NOMO-1 treated with dmso at 0.1 percent for 144 hours (cell line): ENCODE measurements at regions not wholly inside any gene's neighbourhood (a gene's known extent, or its start where the extent isn't known, plus 50 kb on each side); places are given as distances from the start of the nearest gene placed in this dataset.
"Not testable (repeated sequence)": the region's sequence is repeated elsewhere in the genome, so short reads cannot be mapped to it uniquely, and the experiment has no call there.

ENCODE experiments used
- DNase-seq: peaks from one replicate; lab custom pipeline; 2025; ENCODE audit not compliant: unreplicated experiment; lab: John Stamatoyannopoulos, UW

DNA sequence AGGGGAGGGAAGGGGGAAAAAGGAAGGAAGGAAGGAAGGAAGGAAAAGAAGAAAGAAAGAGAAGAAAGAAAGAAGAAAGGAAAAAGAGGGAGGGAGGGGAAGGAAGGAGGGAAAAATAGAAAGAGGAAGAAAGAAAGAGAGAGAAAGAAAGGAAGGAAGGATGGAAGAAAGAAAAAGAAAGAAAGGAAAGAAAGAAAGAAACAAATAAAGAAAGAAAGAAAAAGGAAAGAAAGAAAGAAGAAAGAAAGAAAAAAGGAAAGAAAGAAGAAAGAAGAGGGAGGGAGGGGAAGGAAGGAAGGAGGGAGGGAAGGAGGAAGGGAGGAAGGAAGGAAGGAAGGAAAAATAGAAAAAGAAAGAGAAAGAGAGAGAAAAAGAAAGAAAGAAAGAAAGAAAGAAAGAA, 315.8 kb upstream of the PIK3C3 start:
- no peak for DNase-seq

DNA sequence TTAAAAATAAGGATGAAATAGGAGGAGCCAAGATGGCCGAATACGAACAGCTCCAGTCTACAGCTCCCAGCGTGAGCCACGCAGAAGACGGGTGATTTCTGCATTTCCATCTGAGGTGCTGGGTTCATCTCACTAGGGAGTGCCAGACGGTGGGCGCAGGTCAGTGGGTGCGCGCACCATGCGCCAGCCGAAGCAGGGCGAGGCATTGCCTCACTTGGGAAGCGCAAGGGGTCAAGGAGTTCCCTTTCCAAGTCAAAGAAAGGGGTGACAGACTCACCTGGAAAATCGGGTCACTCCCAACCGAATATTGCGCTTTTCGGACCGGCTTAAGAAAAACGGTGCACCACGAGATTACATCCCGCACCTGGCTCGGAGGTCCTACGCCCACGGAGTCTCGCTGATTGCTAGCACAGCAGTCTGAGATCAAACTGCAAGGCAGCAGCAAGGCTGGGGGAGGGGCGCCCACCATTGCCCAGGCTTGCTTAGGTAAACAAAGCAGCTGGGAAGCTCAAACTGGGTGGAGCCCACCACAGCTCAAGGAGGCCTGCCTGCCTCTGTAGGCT, 323.2 kb upstream of the PIK3C3 start:
- not testable (repeated sequence) for DNase-seq

DNA sequence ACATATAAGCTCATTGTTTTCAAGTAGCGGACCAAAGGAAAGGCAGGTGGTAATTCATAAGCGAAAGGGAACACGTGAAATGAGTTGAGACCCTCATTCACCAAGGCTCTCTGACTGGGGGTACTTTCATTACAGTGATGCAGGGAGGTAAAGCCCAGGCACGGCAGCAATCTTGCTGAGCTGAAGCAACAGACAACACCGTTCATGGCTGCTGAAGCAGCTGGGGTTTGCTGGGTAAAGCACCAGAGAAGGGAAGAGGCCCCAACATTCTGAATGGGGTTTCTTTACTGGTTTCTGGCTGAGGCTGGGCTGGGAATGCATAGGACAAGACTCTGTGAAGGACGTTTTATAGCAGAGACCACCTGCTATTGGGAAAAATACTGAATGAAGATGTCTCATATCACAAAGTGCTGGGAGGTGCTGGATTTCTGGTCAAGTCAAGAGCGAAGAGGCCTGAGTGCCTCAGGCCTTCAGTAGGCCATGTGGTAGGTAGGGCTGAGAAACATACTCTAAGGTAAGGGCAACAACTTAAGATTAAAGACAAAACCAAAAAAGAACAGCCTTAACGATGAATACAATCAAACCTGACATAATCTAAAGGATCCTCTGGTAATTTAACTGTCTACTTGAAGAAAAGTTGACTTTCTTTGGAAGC, 324.7 kb upstream of the PIK3C3 start:
- no peak for DNase-seq

DNA sequence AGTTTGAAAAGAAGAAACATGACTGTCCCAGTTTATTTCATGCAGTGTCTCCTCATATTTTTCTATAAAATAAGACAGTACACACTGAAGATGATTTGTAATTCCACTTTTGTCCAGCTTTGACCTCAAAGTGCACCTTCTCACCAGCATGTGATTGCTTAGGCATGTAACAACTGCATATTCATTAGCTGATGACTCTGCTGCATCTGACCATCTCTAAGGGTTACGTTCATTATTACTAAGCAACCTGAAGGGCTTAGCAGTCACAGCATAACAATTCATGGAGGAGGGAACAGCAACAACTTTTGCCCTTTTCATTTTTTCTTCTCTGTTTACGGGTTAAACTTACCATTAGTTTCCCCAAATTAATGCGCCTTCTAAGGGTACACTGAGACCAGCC, 330.6 kb upstream of the PIK3C3 start:
- no peak for DNase-seq

DNA sequence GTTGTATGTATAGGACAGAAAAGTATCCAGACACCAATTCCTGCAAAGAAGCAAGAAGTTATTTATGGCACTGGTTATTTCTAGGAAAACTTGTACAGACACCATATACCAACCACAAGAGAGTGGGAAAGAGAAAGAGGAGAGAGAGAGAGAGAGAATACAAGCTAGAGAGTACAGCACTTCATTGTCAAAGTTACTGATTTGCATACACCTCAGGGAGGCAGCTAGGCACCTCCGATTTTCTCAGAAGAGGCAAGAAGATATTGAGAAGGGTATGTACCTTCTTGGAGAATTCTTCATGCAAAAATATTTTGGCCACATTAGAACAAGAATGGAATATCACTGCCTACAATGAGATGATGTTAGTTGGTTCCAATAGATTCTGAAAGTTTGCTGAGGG, 333.9 kb upstream of the PIK3C3 start:
- DNase-seq = no peak

DNA sequence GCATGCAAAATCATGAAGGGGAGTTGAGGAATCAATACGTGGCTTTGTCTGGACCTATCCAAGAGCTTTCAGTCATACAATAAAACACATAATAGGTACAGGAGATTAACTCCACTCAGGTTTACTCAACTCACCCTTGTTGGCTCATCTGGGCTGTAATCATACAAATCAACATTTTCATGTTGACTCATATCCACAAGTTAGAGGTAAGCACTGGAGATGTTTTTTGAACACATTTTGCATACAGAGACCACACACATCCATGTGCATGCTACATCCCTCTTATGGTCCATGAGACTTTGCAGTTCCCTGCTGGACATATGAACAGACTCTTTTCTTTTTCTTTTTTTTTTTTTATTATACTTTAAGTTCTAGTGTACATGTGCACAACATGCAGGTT, 336.9 kb upstream of the PIK3C3 start:
- no peak for DNase-seq

DNA sequence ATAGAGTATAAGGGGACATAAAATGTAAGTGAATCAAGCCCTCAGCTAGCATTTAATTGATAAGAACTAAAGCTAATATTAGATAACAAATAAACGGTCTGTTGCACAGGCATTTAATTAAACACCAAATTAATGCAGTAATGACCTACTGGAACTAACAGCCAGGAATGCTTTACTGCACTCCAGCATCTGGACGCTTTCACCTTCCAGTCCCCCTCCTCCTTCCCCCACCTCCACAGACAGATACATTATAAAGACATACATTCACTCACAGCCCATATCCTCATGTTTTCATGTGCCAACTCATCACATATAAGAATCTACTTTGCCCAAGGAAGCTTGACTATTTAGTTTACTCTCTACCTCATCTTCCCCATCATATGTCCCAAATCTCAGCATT, 337.4 kb upstream of the PIK3C3 start:
- DNase-seq = no peak

DNA sequence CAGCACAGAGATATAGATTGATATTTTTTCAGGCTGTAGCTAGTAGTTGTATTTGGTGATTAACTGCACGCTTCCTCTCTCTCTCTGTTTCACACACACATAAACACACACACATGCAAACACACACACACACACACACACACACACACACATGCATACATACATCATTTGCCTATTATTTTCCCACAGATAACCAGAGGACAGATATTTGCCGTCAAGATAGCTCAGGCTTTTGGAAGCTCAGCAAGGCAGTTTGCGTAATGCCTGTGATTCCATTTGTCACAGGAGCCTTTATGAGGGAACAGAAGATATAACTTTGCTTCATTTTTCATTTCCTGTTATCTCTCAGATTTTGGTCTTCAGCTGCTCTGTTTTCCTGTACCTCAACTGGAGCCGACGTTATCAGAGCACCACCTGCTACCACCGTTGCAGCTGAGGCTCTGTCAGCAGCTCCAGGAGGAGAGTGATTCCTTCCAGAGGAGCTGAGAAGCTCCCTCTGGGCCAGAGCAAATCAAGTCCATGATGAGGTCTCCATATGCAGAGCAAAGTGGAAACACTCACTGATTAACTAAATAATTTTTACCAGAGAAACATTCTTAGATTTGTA, 341.9 kb upstream of the PIK3C3 start:
- no peak for DNase-seq

DNA sequence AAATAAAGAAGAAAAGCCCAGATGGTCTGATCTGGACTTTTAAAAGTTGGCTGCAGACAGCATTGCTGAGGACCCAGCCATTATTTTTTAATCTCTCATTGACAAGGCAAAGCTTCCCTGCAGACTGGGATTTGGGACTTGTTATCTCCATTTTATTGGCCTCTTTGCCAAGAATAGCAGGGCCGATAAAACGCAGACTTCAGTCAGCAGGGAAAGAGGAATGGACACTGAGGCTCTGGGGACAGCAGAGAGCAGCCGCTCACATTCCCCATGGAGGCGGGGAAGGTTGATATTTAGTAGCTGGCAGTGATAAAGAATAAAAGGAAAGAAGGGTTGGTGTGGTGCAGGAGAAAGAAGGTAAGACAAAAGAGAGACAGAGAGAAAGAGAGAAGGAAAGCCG, 350.1 kb upstream of the PIK3C3 start:
- no peak for DNase-seq

DNA sequence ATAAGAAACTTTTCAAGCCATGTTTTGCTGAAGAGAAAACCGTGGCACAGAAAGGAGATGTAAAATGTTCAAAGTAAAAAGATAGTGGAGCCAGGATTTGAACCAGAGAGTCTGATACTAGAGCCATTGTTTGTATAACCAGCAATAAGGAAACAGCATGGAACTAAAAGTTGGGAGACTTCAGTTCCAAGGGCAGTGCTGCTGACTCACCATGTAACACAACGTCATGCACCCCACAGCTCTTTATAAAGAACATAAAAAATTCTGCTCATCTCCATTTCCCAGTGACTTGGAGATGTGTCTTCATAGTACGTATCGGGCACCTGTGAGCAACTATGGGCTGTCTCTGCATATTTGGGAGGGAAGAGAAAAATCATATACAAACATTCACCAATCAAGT, 353.0 kb upstream of the PIK3C3 start:
- no peak for DNase-seq

DNA sequence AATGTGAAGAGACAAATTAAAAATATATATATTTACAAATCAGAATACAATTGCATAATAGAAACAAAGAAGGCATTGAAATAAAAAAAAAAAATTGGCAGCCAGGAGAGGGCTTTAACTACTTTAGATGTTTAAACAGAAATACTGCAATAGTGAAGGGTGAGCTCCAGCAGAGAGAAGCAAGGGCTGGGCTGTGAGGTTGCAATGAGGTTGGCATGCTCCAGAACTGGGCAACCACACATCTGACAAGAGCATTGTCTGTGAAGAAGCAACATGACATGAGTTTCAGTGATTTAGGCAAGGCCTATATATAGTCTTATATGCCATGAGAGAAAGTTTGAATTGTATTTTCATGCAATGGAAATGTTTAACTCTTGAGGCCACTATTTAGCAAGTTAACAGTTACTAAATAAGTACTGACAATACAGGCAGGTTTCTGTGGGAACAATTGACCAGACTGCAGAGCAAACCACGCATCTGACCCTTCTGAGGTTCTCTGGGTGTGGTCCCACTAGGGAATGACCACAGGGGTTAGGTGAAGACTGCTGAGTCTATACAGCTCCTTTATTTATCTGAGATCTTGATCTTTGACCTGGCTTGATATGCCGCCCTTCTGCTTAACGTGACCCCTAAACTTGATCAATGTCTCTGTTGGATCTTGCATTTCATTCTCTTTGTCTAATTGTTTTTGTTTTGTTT, 354.2 kb upstream of the PIK3C3 start:
- no peak for DNase-seq

DNA sequence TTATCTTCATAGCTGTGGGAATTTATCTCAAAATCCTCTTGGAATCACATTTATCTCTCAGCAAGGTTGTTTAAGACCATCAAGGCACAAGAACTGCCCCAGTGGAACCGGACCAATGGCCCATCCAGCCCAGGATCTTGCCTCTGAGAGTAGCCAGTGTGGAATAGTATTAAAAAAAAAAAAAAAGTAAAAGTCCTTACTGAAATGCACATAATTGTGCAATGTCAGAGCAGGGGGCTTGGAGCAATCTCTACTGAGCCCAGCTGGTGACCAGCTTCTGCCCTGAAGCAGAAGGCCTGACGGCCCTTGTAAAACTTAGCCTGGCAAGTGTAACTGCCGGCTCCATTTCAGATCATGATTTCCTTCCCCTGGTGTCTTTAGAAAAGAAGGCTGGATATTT, 355.6 kb upstream of the PIK3C3 start:
- DNase-seq = no peak

DNA sequence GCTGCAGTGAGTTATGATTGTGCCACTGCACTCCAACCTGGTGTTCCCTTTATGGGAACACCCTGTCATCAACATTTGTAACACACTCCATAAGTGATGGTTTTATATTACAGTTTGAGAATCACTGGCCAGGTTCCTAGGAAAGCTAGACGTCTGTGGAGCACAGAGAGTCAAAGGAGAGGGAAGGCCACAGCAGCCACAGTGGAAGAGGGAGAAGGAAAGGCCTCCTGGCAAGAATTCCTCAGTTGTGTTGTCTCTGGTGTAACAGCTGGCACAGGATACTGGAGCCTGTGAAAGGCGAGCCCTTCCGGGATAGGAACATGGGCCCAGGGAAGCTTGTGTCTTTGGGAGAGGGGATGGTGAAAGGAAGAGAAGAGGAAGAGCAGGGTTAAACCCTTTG, 360.5 kb upstream of the PIK3C3 start:
- no peak for DNase-seq

DNA sequence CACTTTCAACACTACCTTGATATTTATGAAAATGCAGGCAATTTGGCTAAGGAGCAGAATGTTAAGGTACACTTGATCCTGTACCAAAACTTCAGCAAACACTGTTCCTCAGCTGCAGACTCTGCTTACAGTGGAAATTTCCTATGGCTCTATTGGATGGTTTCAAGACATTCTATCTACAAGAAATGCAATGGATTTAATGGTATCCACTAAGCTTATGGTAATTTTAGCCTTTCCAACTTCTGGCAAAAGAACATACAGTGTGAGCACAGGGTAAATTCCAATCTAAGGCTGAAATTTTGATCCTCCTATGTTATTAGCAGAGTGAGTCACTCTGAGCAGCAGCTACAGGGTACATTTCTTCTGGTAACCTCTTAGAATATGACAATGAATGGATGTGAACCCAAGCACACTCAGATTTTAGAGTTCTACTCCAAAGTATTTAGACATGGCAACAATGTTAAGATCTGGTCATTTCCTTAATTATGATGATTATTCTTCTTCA, 361.8 kb upstream of the PIK3C3 start:
- DNase-seq = no peak

DNA sequence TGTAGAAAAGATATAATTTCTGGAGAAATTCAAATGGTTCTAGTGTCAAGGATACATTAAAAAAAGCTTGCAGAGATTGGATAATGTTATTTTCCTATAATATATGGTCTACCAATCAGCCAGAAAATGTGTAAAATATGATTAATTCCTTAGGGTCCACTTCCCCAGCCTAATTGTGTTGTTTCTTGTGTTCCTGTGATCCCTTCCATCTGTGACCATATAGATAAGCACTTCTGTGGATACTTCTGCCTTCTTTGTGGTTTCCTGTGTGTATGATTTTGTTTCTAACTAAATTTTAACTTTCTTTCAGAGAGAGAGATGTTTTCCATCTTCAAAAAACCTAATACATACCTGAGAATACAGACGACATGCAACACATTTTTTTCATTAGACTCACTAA, 367.1 kb upstream of the PIK3C3 start:
- DNase-seq = no peak

DNA sequence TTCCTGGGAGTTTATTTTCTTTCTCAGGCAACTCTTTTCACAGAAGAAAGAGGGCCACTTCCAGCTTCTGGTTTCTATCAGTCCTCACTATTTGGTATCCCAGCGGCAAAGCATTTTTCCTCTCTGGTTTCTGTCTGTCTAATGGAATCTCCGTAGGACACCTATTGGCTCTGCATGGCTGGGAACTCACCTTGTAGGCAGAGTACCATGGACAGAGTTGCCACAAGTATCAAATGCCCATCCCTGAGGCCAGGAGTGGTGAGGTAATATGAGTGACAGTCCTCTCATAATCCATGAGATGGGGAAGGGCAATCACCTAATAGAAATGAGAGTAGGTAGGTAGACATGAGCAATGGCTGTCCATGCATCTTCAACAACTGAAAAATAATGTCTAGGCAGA, 369.5 kb upstream of the PIK3C3 start:
- DNase-seq = no peak

DNA sequence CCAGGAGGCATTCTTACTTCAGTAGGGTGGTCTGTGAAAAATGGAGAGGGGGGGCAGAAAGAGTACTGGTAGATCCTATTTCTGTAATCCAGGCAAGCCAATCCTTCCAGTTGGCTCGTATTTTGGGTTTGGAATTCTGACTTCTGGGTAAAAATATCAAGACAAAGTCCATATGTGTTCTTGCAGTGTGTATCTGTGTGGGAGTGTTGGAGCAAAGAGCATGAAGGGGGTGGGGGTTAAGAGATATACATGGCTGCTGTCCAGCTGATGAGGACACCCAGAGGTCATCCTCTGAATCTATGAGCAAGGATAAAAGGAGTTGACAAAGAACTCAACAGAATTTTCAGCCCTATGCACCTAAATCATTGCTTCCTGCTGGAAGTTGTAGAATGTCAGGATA, 375.8 kb upstream of the PIK3C3 start:
- DNase-seq = no peak

DNA sequence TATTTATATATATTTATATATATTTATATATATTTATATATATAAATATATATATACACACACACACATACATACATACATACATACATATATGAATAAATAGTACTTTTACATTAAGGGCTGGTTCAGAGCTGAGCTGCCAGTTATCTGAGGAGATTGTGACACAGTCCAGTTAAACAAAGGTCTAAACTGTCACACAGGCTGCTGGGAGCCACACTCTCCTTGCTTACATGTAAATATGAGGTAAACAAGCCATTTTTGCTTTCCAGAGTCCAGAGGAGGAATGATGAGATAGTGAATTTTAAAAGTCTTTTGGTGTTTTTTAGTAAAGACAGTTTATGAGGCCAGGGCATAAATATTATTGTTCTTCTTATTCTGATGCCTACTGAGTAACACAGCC, 377.5 kb upstream of the PIK3C3 start:
- DNase-seq = no peak

DNA sequence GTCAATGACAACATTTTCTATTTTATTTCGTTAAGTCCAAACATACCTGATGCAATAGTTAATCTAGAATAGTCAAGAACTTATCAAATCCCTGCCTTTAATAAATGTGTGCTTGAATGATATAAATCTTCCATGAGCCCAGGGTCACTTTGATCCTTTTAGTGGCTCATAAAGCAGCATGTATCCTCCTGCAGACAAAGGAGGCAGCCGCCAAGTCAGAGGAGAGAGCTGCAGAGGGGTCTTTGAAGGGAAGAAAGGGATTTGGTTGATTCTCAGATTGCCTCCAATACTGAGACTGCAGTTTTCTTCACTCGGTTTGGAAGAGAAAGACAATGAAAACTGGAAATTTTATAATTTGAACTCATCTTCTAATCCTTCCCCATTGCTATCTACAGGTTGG, 378.4 kb upstream of the PIK3C3 start:
- DNase-seq = no peak

DNA sequence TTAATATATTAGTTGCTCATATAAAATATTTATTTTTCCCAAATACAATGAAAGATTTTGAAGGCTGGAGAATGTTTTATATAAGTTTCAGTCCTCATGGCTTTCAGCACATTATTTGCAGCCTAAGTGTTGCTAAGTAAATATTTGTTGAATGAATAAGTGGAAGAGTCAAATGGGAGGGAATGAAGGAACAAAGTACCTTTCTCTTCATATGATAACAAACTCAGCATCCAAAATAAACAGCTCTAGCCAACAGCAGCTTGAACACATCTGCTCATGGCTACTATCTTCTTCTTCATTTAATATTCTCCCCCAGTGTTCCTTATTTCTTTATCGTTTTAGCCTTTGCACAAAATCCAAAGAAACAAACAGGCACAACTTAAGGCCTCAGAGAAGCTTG, 385.2 kb upstream of the PIK3C3 start:
- DNase-seq = no peak

DNA sequence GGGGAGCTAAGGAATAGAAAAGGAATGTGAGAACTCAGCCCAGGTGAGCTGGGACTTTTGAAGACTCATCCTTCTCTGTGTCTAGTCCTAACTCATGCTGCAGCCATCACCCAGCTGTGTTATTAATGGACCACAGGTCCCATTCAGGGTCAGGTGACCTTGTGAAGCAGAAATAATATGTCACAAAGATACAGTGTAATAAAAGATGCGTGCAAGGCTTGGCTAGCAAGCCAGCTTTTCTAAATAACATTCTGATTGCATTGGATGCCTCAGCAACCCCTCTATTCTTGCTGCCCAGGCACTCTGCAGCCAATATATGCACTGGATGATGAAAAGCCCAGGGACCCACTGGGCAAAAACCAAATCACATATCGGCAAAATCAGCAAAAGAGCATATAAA, 393.1 kb upstream of the PIK3C3 start:
- DNase-seq = no peak

DNA sequence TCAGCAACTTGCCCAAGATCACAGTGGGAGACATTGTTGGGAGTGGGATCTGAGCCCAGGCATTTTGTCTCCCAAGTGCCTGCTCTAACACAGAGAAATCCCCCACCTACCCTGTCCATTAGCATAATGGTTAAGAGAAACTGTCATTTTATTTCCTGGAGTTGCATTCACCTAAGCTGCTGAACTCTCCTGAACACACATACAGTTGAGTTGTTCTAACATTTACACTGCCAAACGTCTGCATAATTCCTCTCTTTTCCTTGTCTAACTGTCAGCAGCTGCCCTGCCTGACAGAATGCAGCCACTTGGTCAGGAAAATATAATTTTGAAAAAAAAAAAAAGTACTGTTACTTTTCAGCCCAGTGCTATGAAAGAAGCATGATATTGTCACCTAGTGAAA, 396.3 kb upstream of the PIK3C3 start:
- DNase-seq = no peak
